HG02623 (cell line): ENCODE measurements at regions not wholly inside any gene's neighbourhood (a gene's known extent, or its start where the extent isn't known, plus 50 kb on each side); places are given as distances from the start of the nearest gene placed in this dataset.

ENCODE experiments used
- ATAC-seq: cut with Tn5 transposase; IDR thresholded peaks from one replicate; pipeline ENCODE4 v1.9.1; 2021; ENCODE audit warnings: moderate library complexity; ENCODE audit not compliant: unreplicated experiment

GRCh38 chr9:129321286-129322021, 143.4 kb upstream of the IER5L start:
- ATAC-seq: no peak

- ATAC-seq: no peak
Measured at GRCh38 chr9:129320575-129321285, 142.7 kb upstream of the IER5L start.

- no peak for ATAC-seq
Measured at GRCh38 chr9:129319938-129320481, 141.9 kb upstream of the IER5L start.

- ATAC-seq: no peak
Measured at GRCh38 chr9:129319076-129319937, 141.2 kb upstream of the IER5L start.

- ATAC-seq: no peak
Measured at GRCh38 chr9:129318121-129319075, 140.3 kb upstream of the IER5L start.

GRCh38 chr9:129317179-129318011, 139.3 kb upstream of the IER5L start:
- ATAC-seq: no peak

- ATAC-seq: no peak
Measured at GRCh38 chr9:129316281-129317030, 138.4 kb upstream of the IER5L start.

- ATAC-seq: no peak
Measured at GRCh38 chr9:129313331-129313955, 135.4 kb upstream of the IER5L start.

- ATAC-seq: no peak
Measured at GRCh38 chr9:129312251-129313122, 134.4 kb upstream of the IER5L start.

- no peak for ATAC-seq
Measured at GRCh38 chr9:129311643-129312042, 133.6 kb upstream of the IER5L start.

- ATAC-seq: no peak
Measured at GRCh38 chr9:129310666-129311350, 132.7 kb upstream of the IER5L start.

GRCh38 chr9:129309906-129310305, 131.8 kb upstream of the IER5L start:
- ATAC-seq: no peak

GRCh38 chr9:129309041-129309430, 131.0 kb upstream of the IER5L start:
- no peak for ATAC-seq

GRCh38 chr9:129307227-129307970, 129.3 kb upstream of the IER5L start:
- no peak for ATAC-seq

GRCh38 chr9:129306318-129306973, 128.4 kb upstream of the IER5L start:
- ATAC-seq: no peak
